GM04503 (cell line): ENCODE measurements at regions not wholly inside any gene's neighbourhood (a gene's known extent, or its start where the extent isn't known, plus 50 kb on each side); places are given as distances from the start of the nearest gene placed in this dataset.

Source experiments
- DNase-seq: peaks from one replicate; pipeline ENCODE4 v3.0.0-alpha.2; 2012; ENCODE audit warnings: low read depth

- no peak for DNase-seq
These were observed 393.4 kb downstream of the MATN1 start for GRCh38 chr1:30329802-30330557.

DNA sequence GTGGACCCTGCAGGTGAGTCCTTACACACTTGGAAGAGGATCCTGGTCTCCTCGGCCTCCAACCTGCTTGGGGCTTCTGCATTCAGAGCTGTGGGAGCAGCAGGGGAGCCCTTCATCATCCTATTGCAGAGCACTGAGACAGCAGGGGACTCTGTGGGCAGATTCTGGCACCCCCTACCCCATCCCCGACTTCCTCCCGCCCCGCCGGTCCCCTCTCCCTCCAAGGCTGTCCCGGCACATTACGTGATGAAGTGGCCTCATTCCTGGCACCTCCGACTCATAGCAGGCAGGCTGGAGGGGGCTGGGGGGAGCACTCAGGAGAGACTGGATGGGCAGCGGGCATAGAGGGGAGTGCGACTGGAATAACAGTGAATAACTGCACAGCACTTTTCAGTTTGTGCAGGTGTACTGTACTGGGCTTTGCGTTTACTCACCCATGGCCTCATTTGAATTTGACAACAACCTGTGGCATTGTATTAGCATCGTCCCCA, 394.1 kb downstream of the MATN1 start:
- DNase-seq: no peak

DNA sequence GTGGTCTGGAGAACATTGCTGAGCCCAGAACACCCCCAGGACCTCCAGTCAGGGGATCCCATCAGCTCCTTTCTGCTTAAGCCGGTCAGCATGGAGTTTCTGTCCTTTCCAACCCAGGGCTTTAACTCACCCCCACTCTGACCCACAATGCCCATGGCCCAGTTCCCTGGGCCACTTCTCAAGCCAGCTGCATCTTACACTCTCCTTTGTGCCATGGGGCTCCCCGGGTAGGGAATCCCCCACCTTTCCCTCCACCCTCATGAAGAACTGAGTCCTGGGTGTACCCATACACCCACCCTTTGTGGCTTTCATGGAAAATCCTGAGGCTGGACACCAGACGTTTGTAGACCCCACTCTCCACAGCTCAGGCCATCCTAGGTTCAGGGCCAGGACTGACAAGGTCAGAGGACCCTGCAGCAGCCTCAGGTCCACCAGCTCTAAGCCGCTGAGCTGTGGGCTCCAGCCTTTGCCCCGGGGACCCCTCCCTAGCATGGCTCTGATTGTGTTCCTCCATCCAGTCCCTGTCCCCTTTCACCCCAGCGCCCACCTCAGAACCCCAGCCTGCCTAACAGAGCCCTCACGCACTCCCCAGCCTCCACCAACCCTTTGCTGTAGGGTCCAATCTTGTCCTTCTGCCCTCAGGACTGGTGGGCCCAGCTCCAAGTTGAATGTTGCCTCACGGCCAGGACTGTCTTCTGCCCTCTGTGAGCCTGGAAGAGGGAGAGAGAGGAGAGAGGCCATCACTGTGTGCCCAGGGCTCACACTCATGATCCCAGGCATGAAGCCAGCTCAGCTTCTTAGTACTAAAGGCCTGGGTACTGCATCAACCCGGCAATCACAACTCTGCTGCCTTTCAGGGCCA, 394.8 kb downstream of the MATN1 start:
- no peak for DNase-seq

DNA sequence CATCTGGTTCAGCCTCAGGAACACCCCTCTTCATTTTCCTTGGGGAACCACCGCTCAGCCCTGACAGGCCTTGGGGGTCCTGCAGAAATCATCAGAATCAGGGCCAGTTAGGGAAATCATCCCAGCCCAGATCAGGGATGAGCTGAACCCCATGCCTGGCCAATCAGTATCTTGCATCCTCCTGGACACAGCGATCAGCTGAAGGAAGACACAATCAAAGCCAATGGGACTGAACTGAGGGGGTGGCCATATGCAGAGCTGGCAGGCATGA, 395.4 kb downstream of the MATN1 start:
- DNase-seq: no peak

DNA sequence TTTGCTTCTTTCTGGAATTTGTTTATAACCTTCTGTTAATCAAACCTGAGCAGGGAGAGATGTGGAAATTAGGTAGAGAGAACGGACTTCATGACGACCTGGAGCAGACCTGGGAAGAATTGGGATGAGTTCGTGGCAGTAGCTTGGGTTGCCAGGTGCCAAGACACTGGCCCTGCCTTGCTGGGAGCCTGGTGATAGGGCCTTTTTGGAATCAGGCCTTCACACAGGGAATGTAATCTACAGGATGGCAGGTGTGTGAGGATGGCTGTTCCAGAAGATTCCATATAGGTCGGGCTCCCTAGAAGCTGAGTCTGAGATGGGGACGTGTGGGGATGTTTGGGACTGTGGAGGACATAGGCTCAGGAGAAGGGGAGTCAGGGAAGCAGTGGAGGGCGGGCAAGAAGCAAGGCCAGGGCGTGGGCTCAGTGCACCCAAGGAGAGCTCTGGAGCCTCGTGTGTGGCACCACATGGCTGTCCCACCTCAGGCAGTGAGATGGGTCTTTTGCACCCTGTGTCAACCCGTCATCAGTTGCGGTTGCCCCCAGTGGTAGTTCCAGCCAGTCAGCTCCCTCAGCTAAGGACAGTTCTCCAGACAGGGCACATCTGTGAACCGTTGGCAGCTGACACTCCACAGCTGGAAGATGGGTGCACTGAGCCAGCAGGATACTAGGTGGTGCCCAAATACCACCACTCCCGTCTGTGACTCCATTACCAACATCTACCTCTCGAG, 395.9 kb downstream of the MATN1 start:
- DNase-seq: no peak

DNA sequence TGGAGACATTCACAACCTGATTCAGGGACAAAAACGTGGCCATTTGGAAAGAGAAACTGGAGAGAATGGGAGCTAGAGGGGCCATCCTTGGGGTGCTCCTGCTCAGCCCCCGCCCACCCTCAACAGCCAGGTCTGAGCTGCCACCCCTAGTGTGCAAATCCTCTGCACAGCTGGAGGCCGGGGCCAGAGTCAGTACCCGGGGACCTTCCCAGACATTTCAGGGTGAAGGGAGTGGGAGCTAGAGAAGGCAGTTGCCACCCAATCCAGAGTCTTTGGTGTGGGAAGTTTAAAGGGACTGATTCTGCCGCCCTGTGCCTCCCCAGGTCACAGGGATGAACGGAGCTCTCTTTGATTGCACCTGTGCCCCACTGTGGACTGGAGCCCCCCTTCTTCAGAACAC, 397.4 kb downstream of the MATN1 start:
- DNase-seq: no peak

GRCh38 chr1:30325085-30325935, 398.1 kb downstream of the MATN1 start:
- no peak for DNase-seq

GRCh38 chr1:30324251-30325084, 398.9 kb downstream of the MATN1 start:
- no peak for DNase-seq

GRCh38 chr1:30323841-30324240, 399.5 kb downstream of the MATN1 start:
- DNase-seq: no peak

DNA sequence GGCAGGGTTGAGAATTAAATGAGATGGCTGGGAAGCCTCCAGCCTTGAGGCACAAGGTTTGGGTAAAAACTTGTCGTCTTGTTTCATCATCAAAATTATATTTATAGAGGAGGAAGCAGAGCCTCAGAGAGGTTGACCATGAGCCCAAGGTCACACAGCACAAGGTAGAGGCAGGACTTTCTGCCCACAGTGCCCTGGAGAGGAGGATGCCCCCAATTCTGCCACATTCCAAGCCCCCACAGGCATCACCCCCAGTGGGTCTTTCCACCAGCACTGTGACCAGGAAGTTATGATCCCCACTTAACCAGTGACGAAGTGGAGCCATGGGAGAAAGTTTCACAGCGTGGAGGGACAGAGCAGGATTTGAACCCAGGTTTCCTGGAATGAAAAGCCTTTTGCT, 400.0 kb downstream of the MATN1 start:
- DNase-seq: no peak

GRCh38 chr1:30322859-30323257, 400.5 kb downstream of the MATN1 start:
- DNase-seq: no peak

GRCh38 chr1:30321996-30322858, 401.2 kb downstream of the MATN1 start:
- no peak for DNase-seq

- no peak for DNase-seq
These were observed 402.0 kb downstream of the MATN1 start for GRCh38 chr1:30321246-30321910.

GRCh38 chr1:30320581-30320890, 402.8 kb downstream of the MATN1 start:
- no peak for DNase-seq

GRCh38 chr1:30319765-30320580, 403.4 kb downstream of the MATN1 start:
- no peak for DNase-seq

DNA sequence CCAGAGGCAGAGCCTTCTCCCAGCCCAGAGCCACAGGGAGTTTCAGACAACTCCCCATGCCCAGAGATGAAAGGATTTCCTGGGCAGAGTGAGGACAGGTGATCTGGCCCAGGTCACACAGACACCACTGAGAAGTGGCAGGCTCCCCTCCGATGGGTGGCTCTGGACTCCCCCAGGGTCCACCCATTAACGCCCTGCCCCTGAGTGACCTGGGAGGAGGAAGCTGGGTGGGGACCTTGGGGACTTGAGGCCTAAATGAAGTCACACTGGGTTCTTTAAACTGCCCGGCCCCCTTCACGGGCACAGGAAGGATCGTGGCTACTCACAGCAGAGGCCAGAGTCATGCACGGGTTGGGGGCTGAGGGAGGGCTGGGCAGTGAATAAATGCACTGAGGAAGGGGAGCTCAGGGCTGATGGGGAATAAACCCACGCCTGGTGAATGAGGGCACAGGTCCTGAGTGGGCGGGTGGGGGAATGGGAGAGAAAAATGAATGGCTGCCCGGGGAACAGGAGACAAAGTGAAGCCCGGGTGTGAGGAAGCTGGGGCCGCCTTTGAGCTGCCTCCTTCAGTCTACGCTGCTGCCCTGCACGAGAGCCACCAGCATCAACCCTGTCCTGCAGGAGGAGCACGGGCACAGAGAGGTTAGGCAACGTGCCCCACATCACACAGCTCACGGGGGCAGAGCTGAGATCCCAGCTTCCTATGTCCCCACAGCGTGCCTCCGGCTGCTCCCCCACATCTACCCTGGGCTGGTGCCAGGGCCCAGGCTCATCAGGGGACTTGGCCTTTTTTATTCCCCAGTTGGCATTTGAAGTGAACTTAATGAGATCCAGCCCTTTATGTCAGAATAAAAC, 404.3 kb downstream of the MATN1 start:
- no peak for DNase-seq

GRCh38 chr1:30318413-30318812, 405.0 kb downstream of the MATN1 start:
- no peak for DNase-seq

DNA sequence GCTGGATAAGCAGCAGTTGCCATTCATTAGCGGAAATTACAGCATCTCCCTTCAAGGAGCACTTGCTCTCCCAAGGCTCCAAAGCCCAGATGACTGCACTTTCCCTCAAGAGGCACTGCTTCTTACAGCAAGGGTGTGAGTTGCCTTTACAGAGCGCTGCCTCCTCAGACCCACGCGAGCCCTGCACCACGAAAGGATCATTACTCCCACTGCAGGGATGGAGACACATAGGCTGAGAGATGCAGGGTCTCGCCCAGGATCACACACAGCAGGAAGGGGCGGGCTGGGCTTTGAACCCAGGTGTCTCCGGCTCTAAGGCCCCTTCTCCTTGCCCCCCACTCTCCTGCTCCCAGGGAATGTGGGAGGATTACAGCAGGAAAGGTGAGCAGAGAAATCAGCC, 405.5 kb downstream of the MATN1 start:
- DNase-seq: no peak
